Dedifferentiated amniotic fluid mesenchymal stem cell (primary cell): ENCODE measurements at regions not wholly inside any gene's neighbourhood (a gene's known extent, or its start where the extent isn't known, plus 50 kb on each side); places are given as distances from the start of the nearest gene placed in this dataset.
A peak's percentile ranks its signal among the peaks of the same experiment; 100 is the strongest.
"Not testable (repeated sequence)": the region's sequence is repeated elsewhere in the genome, so short reads cannot be mapped to it uniquely, and the experiment has no call there.

Experiments used
- DNase-seq: peaks from one replicate; pipeline ENCODE4 v3.0.0-alpha.2; 2016; ENCODE audit errors: extremely low spot score

DNA sequence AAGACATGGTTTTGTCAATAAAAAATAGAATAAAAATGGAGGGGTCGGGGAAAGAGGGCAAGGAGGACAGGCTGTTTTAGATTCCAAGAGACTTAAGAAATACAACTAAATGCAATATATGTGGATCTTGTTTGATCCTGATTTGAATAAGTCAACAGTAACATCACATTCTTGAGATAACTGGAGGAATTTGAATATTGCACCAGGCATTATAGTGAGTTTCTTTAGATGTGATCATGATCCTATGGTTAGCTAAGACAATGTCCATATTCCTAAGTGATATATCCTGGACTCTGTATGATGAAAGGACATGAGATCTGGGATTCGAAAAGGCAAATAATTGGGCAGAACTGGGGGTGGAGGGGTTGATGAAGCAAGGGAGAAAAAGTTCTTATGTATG is 311.8 kb downstream of the PLPP3 start:
- DNase-seq = no peak

DNA sequence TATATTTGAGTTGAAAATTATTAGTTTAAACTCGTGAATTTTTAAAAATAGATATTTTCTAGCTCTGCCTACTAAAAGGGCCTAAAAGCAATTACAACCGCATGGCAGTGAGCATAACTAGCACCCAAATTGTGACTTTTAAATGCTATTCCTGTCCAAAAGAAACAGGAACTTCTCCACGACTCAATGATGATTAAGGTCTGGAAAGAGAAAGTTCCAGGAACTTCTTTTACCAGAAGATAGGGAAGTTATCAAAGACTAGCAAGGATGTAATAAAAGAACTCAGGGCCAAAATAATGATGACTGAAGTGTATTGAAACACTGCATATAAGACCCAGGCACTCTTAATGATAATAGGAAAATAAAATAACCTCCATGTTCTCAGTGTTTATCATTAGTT is 313.0 kb downstream of the PLPP3 start:
- no peak for DNase-seq

DNA sequence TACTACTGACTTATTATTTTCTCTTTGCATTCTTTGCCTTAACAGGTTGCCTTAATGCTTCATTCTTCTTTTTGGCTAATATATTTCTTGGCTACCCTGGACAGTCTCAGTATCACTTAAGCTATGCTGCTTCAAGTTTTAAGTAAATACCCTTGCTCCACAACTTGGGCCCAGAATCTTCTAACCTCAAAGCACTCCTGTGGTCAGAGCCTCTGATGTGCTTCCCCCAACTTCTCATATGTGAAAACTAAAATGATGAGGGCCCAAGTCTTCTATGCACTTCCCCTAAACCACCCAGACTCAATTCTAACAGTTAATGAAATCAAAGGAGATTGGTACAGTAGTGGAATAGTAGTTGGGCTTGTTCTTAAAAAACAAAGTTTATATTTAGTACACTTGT is 314.1 kb downstream of the PLPP3 start:
- no peak for DNase-seq

DNA sequence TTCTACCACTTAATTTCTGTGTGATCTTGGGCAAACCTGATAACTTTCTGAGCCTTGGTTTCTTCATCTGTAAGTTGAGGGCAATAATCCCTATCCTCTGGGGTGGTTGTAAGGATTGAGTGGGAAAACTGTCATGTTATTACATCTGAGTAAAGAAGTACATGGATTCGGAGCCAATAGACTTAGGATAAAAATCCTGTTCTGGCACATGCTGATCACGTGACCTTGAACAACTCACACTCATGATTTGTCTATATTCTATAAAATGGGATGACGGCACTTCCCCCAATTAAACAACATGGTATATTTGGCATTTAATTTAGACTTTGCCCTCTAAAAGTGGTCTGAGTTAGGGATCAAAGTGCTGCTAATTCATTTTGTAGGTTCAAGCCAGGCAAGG is 315.5 kb downstream of the PLPP3 start:
- DNase-seq = no peak

DNA sequence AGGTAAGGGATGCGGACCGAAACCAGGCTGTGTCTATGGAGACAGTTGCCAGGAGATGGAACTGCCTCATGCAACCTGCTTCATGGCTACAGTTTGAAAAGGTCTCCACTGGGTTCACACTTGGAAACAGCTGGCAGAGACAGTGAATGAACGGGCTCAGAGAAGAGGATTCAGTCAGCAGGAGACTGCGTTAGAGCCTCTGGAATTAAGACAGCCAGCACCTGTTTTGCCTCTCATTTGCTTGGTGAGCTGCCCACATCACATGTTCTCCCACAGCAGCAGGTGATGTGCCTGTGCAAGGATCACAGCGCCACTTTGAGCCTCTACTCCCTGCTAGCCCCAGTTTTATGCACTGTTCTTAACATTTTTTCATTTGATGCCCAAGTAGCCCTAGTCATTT is 321.0 kb downstream of the PLPP3 start:
- DNase-seq = no peak

DNA sequence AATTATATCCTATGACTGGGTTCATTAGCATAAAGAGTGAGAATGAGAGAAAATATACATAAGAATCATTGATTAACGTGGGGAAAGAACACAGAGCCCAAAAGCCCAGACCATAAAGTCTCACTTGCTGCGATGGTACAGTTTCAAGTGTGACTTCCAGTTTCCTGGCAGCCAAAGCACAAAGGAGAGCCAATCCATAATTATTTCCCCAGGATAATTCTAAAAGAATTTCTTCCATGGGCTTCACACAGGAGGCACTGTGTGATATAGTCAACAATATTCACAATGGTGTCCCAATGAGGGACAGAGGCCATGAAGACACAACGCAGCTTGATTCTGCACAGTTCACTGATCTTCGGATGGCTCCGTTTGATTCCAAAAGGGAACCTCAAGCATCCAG is 321.6 kb downstream of the PLPP3 start:
- no peak for DNase-seq

DNA sequence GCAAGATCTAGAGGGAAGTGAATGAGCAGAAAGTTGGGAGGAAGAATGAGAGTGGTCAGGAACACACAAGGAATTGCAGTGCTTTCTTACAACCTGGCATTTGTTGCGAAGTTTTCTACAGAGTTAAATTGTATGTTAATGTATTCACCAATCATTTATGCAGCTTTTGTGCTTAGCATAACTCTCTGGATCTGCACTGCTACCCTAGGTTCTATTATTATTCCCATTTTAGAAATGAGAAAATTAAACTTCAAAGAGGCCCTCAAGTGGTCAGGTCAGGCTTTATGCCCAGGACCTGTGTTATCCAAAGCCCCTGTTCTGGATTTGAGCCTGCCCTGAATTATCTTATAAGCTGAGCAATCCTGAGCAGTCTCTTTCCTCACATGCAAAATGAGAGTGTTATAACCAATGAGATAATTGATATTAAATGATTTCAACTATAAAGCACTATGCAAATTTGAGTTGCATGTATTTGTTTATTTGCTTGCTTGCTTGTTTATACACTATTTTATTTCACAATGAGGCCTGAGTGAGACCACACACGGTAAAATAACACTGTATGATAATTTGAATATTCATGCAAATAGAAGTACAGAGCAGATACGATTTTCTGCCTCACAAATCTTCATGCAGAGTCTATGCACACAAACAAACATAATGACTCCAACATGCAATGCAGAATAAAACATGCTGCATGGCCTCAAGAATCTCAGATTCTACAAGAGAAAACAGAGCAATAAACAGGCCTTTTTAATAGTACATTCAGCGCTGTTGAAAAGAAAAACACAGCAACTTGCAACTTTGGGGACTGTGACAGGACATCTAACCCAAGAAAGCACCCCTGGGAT is 323.0 kb downstream of the PLPP3 start:
- DNase-seq = no peak

DNA sequence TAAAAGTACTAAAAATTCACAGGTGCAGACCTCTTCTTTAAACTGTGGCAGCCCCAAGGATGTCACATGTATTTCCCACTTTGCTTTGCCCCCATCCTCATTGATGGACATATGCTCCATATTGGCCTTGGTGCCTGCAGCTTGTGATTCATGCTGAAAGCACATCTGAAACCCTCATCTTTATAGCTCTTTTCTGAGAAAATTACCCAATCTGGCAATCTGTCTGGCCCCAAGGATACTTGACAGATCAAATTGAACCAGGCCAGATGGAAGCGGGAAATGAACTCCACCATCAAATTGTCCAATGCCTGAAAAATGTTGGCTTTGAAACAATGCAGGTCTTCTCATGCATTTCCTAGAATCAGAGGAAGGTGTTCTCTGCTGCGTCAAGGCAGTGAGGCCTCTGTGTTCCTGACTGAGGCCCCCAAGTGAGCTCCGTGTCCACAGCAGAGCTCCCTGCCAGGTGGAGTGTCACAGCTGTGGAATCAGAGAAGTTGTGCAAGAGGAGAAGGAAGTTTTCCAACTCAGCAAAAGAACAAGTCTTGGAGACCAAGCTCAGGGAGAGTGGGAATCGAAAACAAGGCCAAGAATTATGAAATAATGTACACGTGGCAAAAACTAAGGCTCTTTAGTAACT is 323.7 kb downstream of the PLPP3 start:
- peak; percentile 54 for DNase-seq

DNA sequence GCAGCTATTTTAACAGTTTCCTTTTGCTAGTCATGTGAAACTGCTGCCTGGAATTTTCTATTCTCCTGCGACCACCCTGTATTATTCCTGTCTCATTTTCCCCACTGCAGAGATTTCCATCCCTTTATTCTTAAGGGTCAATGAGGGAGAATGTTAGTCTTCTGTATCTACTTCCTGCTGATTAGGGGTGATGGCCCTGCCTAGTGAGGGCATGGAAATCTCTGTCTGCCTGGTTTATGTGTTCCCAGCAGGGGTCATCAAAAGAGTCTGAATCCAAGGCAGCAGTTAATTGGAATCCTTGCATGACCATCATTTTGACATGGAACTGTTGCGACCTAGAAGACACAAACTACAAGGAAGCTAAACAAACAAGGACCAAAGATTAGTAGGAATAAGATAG is 325.2 kb downstream of the PLPP3 start:
- no peak for DNase-seq

DNA sequence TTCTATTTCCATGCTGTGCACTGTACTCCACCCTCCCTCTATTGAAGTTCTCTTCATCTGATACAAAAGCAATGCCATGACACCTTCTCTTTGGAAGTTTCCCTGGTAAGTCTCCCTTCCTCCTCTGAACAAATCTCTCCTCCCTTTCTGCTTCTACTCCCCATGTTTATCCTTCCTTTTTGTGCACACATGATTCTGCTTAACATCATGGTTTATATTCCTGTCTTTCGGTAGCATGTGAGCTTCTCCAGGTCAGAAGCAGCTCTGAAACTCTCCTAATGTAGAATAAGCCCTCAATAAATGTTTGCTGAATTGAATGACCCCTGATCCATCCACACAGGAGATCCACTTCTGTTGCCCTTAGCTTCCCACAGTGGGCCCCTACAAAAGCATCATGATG is 328.6 kb downstream of the PLPP3 start:
- no peak for DNase-seq

DNA sequence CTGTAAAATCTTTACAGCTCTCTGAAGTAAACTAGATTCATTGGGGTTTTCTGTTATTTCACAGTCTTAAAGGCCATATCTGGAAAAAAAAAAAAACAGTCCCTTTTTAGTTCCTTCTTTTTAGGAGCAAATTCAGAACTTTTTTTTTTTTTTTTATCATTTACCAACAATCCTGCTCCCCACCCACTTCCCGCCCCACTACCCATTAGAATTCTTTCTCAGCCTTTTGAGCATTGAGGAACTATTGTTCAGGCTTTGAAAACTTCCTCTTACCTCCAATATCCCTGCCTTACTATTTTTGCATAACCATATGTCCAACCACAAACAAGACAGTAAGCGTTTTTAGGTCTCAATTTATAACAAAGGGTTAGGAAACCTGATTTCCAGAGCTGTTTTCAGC is 330.1 kb downstream of the PLPP3 start:
- no peak for DNase-seq

DNA sequence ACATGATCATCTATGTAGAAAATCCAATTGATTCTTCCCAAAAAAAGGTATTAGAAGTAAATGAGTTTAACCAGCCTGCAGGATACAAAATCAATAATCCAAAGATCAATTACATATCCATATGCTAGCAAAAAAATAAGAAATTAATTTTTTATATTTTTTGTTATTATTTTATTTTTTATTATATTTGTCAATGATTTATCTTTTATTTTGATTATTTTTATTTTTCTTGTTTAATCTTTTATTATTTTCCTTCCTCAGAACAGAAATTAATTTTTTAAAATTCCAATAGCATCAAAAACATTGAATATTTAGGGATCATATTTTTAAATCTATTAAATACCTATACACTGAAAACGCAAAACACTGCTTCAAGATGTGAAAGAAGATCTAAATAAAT is 331.2 kb downstream of the PLPP3 start:
- DNase-seq = no peak

DNA sequence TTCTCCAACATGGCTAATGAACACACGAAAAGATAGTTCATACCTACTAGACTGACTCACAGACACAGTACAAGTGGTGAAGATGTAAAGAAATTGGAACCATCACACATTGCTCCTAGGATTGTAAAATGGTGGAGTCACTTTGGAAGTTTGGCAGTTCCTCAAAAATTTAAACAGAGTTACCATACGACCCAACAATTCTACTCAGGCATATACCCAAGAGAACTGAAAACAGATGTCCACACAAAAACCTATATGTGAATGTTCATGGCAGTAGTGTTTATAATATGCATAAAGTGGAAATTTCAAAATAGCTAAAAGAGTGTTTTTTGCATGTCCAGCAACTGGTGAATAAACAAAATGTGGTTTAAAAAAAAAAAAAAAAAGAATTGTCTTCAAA is 332.6 kb downstream of the PLPP3 start:
- DNase-seq = not testable (repeated sequence)

DNA sequence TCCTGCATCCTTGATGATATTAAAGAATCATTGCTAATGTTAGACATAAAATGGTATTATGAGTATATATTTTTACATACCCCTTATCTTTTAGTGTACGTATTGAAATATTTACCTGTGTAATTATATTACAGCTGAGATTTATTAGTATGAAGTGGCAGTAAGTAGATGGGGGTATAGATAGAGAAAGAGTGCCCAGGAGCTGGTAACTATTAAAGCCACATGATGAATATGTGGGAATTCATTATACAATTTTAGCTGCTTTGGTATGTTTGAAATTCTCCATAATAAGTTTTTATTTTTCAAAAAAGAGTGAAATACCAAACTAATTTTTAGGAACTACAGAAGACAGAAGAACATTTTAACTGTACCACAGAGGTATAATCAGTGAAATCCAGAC is 339.0 kb downstream of the PLPP3 start:
- DNase-seq = no peak

DNA sequence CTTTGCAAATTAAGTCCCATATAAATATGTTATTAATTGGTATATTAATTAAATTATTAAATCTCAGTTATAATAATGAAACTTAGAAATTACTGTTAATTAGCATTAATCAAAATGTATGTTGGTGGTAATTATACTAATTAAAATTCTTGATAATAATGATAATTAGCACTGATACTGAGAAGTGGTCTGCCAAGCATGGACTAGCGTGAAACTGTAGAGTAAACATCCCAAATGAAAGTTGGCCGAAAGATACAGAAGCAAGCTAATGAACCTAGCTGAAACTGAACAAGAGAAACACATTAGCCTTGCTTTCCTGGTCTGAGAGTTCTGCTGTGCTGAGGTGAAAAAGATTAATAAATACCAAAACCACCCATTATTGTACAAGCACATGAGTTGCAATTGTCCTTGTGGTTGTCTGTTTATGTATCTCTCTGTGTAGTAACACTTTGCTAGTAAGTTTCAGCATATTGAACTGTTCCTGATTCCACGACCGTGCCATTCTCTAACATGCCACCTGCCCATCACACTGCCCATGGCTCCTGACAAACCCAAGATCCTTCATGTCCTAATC is 341.8 kb downstream of the PLPP3 start:
- DNase-seq = no peak

DNA sequence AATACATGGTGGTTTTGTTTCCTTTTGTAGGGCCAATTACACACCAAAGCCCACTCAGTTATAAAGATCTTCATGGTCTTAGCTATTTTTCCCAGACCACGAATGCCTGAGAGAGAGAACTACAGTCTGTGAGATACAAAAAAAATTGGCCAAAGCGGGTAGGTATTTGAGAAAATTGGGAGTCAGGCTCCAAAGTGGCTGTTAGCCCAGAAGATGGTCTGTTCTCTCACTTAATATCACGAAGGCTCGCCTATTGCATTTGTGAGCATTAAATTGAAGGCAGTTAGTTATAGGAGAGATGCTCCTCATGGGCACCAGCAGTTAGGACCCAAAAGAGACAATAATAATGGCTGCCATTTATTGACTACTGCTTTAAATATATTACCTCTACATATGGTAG is 342.7 kb downstream of the PLPP3 start:
- no peak for DNase-seq

DNA sequence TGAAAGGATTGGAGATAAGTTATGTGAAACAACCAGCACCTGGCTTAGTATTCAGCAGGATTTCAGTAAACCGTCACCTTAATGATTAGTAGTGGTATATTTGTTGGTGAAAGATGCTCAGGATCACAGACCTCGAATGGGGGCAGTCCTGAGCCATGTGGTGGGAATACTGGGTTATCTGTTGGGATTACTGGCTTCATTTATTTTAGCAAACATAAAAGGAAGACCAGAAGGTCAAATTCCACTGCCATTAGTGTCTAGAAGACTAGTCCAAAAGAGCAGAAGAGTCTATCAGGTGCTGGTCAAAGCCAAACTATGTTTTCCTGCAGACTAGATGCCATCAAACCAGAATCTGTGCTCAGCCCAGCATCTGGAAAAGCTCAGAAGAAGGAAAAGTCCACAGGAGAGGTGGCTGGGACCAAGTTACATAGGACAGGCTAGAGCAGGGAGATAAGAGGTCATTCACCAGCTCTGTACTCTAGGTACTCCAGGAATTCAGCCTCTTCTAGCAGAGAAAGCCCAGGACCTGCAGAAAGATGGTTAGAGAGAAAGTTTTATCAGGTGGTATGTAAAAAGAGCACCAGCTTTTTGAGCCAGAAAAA is 343.4 kb downstream of the PLPP3 start:
- DNase-seq = no peak

DNA sequence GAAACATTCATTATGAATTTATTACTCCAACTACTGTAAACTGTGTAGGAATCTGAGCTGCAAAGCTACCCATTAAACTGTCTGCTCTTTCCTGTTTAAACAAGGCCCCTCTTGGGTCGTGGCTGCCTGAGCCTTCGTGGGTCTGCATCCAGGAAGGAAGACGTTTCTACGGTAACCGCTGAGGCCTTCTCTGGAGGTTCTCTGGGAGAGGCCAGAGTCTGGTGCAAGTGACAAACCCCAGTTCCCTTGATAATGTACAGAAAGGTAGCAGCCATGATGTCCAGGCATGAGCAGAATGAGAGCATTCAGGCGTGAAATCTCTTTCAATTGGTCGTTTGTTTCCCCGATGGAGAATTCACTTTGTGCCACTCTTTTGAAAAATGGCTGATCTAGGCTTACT is 350.2 kb downstream of the PLPP3 start:
- DNase-seq = no peak

DNA sequence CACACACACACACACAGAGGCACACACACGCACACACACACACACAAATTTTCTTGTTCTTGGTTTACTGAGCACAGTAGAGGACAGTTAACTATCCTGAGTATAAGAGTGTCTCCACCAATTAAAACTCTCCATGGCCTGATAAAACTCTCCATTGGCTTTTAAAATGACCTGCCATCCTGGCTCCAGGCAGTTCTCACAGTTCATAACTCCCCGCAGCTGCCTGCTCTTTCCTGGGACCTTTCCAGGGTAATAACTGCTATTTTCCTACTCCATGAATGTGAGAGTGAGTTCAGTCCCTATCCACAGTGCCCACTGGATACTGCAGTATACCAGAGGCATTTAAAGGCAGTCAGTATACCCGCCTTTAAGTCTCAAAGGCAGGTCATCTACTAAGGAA is 351.5 kb downstream of the PLPP3 start:
- DNase-seq = no peak

DNA sequence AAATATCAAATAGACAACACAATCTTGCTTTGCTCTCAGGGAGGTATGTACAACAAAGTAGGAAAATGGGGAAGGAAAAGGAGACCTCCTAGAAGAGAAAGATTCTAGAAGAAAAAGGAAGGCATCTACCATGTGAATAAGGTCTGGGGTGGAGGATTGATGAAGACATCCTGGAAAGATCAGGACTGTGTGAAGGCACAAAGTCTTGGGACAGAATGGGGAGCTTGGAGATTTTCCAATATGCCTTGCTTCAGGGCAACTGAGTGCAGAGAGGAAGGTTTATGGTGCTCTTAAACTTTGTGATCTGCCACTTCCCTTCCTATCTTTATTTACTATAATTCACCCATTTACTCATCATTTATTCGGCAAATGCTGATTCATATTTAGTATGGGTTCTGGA is 352.0 kb downstream of the PLPP3 start:
- DNase-seq = no peak

DNA sequence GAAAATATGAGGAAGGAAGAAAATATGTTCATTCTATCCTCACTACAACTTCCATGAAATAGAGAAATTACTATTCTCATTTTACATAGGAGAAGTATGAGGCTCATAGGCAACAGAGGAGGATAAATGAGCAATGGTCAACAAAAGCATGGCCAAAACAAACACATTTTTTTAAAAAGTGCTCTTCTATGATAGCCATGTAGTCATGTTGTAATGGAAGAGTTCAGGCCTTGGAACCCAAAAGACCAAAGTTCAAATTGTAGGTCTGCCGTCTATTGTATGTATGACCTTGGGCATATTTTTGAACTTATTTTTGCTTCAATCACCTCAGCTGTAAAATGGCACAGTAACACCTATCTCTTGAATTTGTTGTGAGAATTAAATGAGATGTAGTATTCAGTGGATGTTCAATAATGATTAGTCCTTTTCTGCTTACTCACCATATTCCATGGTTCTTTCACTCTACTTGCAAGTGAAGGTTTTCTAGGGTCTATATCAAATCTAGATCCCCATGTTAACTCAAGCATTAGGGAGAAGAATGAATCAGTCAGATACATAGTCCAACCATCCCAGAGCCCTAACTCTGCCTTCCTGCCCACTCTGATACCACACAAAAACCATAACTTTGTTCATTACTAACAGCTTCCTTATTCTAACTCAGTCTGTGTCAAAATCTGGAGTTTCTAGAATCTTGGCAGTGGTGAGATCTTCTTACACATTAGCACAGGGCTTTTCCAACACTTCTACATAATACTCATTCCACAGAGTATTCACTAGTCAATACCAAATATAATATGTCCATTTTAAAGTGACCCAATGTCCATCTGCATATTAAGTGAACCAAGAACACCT is 353.2 kb downstream of the PLPP3 start:
- no peak for DNase-seq

DNA sequence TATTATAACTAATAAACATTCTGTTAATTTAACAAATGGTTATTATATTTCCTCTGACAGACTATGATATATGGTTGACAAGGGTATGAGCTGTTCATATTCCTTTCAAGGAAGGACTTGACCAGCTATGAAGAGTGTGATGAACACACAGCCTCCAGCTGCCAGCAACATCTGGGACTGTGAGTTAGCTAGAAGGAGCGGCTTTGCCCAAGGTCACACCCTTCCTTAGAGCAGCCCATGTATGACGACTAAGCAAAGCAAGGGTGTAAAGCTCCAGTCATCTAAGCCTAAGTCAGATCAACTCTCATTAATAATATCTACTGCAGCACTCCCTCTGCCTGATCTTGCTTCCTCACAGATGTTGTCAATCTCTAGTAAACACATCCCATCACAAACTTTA is 355.4 kb downstream of the PLPP3 start:
- no peak for DNase-seq
